ENCODE measurements at regions not wholly inside any gene's neighbourhood (a gene's known extent, or its start where the extent isn't known, plus 50 kb on each side); places are given as distances from the start of the nearest gene placed in this dataset.
"Not testable (repeated sequence)": the region's sequence is repeated elsewhere in the genome, so short reads cannot be mapped to it uniquely, and the experiment has no call there.

- TF ChIP-seq EZH2 (IDR thresholded peaks at IDR 0.05; ENCODE audit: insufficient read depth, poor library complexity, severe bottlenecking); EZH2phosphoT487 (IDR thresholded peaks at IDR 0.05; ENCODE audit: insufficient read depth, low read depth): not testable (repeated sequence)
Measured at GRCh38 chr1:68739486-68739885, 242.6 kb upstream of the DEPDC1 start.

Data from GM23248 (cell line).